ENCODE measurements at regions not wholly inside any gene's neighbourhood (a gene's known extent, or its start where the extent isn't known, plus 50 kb on each side); places are given as distances from the start of the nearest gene placed in this dataset.

DNA sequence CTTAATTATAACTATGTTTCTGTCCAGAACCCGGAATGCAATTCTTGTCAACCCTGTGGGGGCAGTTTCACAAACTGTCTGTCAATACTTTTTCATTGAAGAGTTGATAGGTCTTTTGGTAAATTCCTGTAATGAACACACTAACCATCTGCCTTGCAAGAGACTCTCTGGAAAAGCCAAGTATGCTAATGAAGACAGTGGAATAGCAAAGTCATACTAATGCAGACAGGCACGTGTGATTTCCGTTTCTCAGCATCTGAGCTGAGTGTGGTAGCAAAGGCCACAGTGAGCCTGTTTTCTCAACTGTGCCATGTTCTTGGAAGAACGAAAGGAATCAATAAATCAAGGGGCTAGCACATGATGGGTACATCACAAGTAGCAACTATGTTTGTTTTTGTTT lies 494.1 kb upstream of the NRP1 start:
- DNase-seq (ENCODE audit: low spot score in 2 of 2) = no peak
- WGBS, 2 donors = 82 to 90% methylated on average over 4 of the region's 4 CpGs
- TF ChIP-seq, protein P1, sequence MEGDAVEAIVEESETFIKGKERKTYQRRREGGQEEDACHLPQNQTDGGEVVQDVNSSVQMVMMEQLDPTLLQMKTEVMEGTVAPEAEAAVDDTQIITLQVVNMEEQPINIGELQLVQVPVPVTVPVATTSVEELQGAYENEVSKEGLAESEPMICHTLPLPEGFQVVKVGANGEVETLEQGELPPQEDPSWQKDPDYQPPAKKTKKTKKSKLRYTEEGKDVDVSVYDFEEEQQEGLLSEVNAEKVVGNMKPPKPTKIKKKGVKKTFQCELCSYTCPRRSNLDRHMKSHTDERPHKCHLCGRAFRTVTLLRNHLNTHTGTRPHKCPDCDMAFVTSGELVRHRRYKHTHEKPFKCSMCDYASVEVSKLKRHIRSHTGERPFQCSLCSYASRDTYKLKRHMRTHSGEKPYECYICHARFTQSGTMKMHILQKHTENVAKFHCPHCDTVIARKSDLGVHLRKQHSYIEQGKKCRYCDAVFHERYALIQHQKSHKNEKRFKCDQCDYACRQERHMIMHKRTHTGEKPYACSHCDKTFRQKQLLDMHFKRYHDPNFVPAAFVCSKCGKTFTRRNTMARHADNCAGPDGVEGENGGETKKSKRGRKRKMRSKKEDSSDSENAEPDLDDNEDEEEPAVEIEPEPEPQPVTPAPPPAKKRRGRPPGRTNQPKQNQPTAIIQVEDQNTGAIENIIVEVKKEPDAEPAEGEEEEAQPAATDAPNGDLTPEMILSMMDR (IDR thresholded peaks at IDR 0.05) = no peak
- no peak for TF ChIP-seq POLR2A (IDR thresholded peaks at IDR 0.05)
- intact Hi-C loops (cut with DNase I; ENCODE audit: low total_unique reads) = no loop called here
- no peak overlapping the region for H3K4me3 ChIP-seq (ENCODE audit: low read depth, poor library complexity, severe bottlenecking)

DNA sequence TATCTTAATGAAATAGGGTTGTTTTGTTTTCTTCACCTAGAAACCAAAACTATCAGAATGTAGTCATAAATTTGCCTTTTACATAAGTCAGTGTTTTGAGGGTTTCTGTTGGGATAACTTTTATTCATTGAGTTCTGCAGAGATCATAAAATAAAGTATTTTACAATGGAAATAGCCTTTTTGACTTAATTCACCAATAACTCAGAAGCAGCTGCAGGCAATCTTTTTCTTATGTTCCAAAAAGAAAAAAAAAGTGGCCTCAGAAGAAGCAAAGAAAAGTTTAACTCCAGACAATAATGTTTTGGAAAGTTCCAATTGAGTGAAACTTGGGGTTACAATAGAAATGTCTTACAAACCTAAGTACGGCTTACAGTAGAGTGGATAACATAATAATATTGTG lies 491.7 kb upstream of the NRP1 start:
- TF ChIP-seq POLR2A (IDR thresholded peaks at IDR 0.05) = no peak
- TF ChIP-seq, protein P1 (IDR thresholded peaks at IDR 0.05) = no peak
- intact Hi-C loops (cut with DNase I; ENCODE audit: low total_unique reads) = no loop called here
- H3K4me3 ChIP-seq (ENCODE audit: low read depth, poor library complexity, severe bottlenecking) = no peak overlapping the region
- WGBS, 2 donors = 69 to 81% methylated on average over 1 of the region's 1 CpG
- no peak for DNase-seq (ENCODE audit: low spot score in 2 of 2)

DNA sequence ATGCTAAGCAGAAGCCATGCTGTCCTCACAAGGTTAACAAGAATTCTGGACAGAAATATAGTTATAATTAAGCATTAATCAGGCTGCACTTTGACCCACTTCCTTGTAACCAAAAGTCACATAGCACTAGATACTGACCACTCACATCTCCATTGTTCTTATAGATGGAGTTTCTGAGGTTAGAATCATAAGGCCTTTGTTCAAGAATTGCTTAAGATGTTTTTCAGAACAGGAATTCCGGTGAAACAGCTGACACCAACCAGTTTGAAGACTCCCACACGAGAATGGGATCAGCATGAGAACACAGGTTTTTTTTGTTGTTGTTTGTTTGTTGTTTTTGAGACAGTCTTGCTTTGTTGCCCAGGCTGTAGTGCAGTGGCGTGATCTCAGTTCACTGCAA lies 488.3 kb upstream of the NRP1 start:
- no peak overlapping the region for H3K4me3 ChIP-seq (ENCODE audit: low read depth, poor library complexity, severe bottlenecking)
- 91% methylated on average over 3 of the region's 3 CpGs for WGBS, 2 donors
- intact Hi-C loops (cut with DNase I; ENCODE audit: low total_unique reads) = no loop called here
- TF ChIP-seq, protein P1 (IDR thresholded peaks at IDR 0.05) = no peak
- no peak for TF ChIP-seq POLR2A (IDR thresholded peaks at IDR 0.05)
- no peak for DNase-seq (ENCODE audit: low spot score in 2 of 2)

DNA sequence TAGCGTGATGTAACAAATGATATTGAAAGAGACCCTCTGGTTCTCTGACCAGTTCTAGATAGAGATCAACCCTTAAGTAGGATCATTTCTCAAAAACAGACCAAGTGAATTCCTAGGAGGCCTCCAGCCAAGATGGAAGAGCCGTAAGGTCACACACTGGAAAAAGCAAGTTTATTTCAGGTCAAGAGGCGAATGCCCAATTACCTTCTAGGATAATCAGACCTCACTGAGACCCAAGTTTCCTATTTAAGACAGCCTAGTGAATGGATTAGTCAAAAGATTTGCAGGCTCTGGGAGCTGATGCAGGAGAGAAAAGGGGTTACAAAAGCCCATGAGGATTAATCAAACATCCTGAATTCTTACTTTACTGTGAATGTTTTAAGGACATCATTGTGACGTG lies 486.1 kb upstream of the NRP1 start:
- DNase-seq (ENCODE audit: low spot score in 2 of 2) = no peak
- intact Hi-C loops (cut with DNase I; ENCODE audit: low total_unique reads) = no loop called here
- no peak overlapping the region for H3K4me3 ChIP-seq (ENCODE audit: low read depth, poor library complexity, severe bottlenecking)
- 86 to 89% methylated on average over 4 of the region's 4 CpGs for WGBS, 2 donors
- TF ChIP-seq POLR2A (IDR thresholded peaks at IDR 0.05) = no peak

DNA sequence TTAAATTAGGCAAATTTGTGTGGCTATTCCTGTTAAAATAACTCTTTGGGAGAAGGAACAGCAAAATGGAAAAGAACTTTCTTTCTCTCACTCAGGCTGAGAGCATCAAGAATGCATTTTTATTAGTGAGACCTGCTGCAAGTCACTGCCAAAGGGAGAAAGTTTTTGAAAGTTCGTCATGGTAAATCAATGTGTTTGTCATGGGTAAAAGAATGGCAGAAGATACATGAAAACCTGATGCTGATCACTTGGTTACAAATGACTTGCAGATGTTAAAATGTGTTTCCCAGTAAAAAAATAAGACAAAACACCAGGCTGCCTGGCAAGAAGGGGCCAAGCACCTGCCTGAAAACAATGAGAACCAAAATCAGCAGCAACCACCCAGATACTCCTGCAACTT lies 484.7 kb upstream of the NRP1 start:
- no peak for DNase-seq (ENCODE audit: low spot score in 2 of 2)
- no peak overlapping the region for H3K4me3 ChIP-seq (ENCODE audit: low read depth, poor library complexity, severe bottlenecking)
- intact Hi-C loops (cut with DNase I; ENCODE audit: low total_unique reads) = no loop called here
- 59 to 60% methylated on average over 1 of the region's 1 CpG for WGBS, 2 donors
- no peak for TF ChIP-seq POLR2A (IDR thresholded peaks at IDR 0.05)
- TF ChIP-seq, protein P1 (IDR thresholded peaks at IDR 0.05) = no peak

DNA sequence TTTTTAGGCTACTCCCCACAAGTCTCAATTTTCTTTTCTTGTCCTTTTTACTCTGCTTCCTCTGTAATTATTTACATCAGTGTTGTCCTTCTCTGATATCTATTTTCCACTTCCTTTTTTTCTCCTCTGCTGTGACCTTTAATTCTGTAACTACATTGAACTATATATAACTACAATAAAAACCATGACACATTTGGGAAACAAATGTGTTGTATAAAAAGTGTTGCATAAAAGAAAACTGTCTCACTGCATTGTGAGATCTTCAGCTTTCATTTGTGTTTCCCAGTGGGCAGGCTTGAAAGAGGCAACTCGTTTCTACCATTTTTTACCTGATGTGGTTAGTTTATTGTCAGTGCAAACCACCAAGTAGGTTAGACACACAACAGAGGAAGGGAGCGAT lies 483.9 kb upstream of the NRP1 start:
- no peak for TF ChIP-seq POLR2A (IDR thresholded peaks at IDR 0.05)
- TF ChIP-seq, protein P1 (IDR thresholded peaks at IDR 0.05) = no peak
- DNase-seq (ENCODE audit: low spot score in 2 of 2) = no peak
- WGBS, 2 donors = 79 to 82% methylated on average over 2 of the region's 2 CpGs
- intact Hi-C loops (cut with DNase I; ENCODE audit: low total_unique reads) = no loop called here
- no peak overlapping the region for H3K4me3 ChIP-seq (ENCODE audit: low read depth, poor library complexity, severe bottlenecking)
